IPS-NIHi7 (cell line): ENCODE measurements at regions not wholly inside any gene's neighbourhood (a gene's known extent, or its start where the extent isn't known, plus 50 kb on each side); places are given as distances from the start of the nearest gene placed in this dataset.

ENCODE experiments used
- DNase-seq: peaks from one replicate; pipeline ENCODE4 v3.0.0; 2012; ENCODE audit warnings: mixed read lengths; ENCODE audit errors: extremely low spot score

GRCh38 chr4:32147446-32148085 is 1427.4 kb downstream of the PCDH7 start:
- DNase-seq = no peak

GRCh38 chr4:32148111-32148666 is 1428.0 kb downstream of the PCDH7 start:
- no peak for DNase-seq

GRCh38 chr4:32158961-32159360 is 1438.8 kb downstream of the PCDH7 start:
- no peak for DNase-seq

GRCh38 chr4:32161392-32161791 is 1441.2 kb downstream of the PCDH7 start:
- no peak for DNase-seq

- no peak for DNase-seq
Measured at GRCh38 chr4:32163125-32163524, 1443.0 kb downstream of the PCDH7 start.

- no peak for DNase-seq
Measured at GRCh38 chr4:32169841-32170240, 1449.7 kb downstream of the PCDH7 start.

- no peak for DNase-seq
Measured at GRCh38 chr4:32172086-32172485, 1451.9 kb downstream of the PCDH7 start.

- DNase-seq = no peak
Measured at GRCh38 chr4:32172761-32173160, 1452.6 kb downstream of the PCDH7 start.

- DNase-seq = no peak
Measured at GRCh38 chr4:32180086-32180485, 1459.9 kb downstream of the PCDH7 start.

GRCh38 chr4:32184186-32184585 is 1464.0 kb downstream of the PCDH7 start:
- DNase-seq = no peak

GRCh38 chr4:32189130-32189529 is 1469.0 kb downstream of the PCDH7 start:
- DNase-seq = no peak

DNA sequence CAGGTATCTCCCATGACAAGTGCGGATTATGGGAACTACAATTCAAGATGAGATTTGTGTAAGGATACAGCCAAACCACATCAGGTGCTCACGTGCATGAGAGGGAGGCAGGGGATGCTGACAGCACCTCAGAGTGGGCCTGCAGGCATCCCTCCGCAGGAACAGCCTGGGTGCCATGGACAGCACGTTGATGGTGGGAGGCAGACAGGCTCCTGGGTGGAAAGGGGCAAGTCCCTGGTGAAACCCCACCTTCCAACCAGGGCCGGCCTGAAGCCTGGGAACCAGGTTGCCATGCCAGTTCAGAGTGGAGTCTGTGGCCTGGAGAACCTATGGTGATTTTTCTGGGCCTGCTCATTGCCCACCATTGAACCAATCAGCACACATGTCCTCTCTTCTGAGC is 1469.6 kb downstream of the PCDH7 start:
- no peak for DNase-seq

GRCh38 chr4:32191961-32192360 is 1471.8 kb downstream of the PCDH7 start:
- no peak for DNase-seq

- DNase-seq = no peak
Measured at GRCh38 chr4:32192363-32192762, 1472.2 kb downstream of the PCDH7 start.

DNA sequence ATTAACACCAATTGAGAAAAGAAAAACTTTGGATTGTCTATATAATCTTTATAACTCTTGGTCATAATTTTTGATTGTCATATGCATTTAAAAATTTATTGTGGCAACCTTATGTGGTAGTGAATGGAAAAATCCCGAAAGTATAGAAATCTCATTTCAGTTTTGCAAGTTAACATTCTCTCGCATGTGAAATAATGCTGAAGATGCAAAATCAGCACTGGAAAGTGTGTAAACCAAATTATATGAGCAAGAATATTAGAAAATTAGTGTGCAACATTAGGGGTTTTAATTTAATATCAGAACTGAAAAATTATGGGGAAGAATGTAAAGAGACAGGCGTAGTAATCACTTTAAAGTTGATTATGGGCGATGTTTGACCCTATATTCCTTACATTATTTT is 1472.8 kb downstream of the PCDH7 start:
- DNase-seq = no peak

DNA sequence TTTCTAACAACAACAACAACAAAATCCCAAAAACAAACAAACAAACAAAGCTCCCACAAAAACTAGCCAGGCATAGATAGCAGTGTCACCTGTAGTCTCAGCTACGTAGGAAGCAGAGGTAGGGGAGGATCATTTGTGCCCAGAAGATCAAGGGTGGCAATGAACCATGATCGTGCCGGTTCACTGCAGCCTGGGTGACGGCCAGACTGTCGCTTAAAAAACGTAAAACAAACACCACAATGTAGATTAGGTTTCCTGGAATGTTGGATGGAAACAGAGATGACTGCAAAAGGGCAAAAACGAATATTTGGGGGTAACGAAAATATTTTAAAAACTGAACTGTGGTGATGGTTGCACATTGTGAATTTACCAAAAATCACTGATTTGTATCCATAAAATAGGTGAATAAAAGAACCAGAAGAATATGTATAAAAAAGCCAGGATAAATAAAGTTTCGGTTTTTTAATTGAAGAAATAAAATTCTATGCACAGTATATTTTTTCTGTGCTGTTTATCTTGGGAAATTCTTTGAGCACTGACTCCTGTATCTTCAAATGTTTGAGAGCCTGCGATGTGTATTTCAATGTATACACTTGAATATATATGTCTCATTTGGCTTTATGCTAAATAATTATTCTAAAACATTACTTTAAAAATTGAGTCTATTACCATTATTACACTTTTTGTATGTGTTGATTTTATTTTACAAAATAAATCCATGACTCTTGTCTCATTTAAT is 1477.0 kb downstream of the PCDH7 start:
- DNase-seq = no peak

DNA sequence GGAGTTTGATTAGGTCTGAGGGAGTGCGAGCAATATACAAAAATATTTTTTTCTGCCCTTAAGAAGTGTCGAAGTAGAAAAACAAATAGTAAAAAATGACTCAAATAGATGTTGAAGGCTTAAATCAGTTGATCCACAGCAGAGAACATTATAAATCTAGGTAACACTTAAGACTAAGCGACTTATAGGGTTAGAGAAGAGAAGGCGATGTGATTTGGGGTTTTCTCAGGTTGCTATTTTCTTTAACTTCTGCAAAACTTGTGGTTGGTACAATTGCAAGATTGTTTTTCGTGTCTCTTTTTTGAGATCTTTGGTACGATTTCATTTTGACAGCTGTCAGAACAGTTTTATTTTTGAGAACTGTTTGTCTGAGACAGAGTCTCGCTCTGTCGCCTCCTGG is 1479.5 kb downstream of the PCDH7 start:
- no peak for DNase-seq

DNA sequence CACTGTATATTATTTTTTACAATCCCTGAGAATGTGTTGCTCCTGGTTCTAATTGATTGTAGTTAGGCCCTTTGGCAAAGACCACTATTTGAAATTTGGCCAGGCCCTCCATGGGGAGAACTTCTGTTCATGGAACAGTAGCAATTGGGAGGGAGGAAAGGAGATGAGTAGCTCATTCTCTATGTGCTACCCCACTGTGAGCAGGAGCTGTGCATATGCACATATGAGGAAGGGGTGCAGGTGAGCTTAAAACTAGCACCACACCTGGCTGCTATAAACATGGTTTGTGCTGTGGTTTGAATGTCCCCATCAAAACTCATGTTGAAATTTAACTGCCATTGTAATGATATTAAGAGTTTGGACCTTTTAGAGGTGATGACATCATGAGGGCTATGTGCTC is 1483.2 kb downstream of the PCDH7 start:
- no peak for DNase-seq

- no peak for DNase-seq
Measured at GRCh38 chr4:32206756-32207155, 1486.6 kb downstream of the PCDH7 start.

- DNase-seq = no peak
Measured at GRCh38 chr4:32207456-32207855, 1487.3 kb downstream of the PCDH7 start.

DNA sequence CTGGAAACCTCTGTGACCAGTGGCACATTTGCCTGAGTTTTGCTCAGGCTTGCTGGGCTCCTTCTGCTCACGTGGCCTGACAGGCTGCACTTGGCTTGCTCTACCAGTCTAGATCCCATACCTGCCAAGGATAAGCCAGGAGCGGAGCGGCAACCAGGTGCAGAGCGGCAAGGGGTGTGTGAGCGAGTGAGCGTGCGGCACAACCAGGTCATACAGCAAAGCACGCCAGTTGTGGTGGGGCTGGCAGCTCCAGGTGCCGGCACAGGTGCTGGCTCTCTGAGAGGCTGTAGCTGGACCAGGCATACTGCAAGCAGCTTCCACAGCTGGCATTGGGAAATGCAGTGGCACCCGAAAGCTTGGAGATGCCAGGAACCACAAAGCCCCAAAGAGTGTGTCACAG is 1495.1 kb downstream of the PCDH7 start:
- DNase-seq = no peak

- DNase-seq = no peak
Measured at GRCh38 chr4:32216502-32216901, 1496.3 kb downstream of the PCDH7 start.
